ENCODE measurements at regions not wholly inside any gene's neighbourhood (a gene's known extent, or its start where the extent isn't known, plus 50 kb on each side); places are given as distances from the start of the nearest gene placed in this dataset.
"Not testable (repeated sequence)": the region's sequence is repeated elsewhere in the genome, so short reads cannot be mapped to it uniquely, and the experiment has no call there.

DNA sequence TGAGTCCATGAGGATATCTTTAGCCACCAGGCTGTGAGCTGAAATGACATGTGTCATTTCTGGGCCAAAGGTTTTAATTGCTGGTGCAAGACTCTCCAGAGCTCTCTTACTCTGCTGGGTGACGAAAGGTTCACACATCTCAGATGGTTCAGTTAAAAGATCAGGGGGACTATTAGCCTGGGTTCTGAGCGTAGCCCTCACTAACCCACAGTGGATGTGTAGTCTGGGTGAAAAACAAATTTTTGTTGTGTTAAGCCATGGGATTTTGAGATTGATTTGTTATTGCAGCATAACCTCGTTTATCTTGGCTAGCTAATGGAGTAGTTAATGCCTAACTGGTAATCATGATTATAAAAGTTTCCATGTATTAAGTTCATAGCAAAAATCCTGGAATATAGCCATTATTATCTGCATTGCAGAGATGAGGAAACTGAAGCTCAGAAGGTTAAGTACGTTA lies 251.5 kb downstream of the RMST start:
- no peak for DNase-seq

DNA sequence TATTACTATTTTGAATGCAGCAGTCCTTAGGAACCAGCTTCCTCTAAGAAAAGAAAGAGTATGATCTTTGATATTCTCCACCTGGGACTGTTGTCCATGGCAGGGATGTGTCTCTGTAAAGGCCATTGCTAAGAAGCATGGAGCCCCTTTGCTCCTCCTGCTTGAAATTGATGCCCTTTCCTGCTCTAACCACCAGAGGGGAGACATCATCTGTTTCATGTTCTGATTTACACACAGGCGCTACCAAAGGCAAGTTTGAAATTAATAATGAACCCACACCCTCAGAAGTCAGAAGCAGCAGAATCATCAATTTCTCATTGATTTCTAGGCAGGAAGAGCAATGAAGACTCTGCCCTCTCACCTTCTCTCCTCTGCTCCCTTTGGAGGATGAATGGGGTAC lies 253.8 kb downstream of the RMST start:
- no peak for DNase-seq

DNA sequence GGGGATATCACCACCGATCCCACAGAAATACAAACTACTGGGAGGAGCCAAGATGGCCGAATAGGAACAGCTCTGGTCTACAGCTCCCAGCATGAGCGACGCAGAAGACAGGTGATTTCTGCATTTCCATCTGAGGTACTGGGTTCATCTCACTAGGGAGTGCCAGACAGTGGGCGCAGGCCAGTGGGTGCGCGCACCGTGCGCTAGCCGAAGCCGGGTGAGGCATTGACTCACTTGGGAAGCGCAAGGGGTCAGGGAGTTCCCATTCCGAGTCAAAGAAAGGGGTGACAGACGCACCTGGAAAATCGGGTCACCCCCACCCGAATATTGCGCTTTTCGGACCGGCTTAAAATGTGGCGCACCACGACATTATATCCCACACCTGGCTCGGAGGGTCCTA lies 261.2 kb downstream of the RMST start:
- DNase-seq = not testable (repeated sequence)

DNA sequence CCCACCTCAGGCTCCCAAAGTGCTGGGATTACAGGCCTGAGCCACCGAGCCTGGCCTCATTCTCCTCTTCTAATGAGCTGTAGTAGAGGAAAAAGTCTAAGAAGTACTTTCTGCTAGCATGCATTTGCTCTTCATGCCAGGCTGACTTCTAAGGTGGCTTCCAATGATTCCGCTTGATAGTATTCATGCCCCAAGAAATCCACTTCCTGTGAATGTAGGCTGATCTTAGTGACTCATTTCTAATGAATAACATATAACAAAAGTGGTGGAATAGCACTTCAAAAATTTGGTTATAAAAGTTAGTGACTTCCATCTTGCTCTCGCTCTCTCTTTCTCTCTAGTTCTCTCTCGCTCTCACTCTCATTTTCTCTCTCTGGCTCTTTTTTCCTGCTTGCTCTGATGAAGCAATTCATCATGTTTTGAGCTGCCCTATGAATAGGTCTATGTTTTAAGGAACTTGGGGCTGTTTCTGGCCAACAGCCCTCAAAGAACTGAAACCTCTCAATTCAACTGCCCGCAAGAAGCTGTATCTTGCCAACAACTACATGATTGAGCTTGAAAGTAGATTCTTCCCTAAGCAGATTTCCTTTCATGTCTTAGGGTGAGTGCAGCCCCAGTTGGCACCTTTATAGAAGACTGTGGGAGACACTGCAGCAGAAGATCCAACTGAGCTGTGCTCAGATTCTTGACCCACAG lies 282.9 kb downstream of the RMST start:
- no peak for DNase-seq

DNA sequence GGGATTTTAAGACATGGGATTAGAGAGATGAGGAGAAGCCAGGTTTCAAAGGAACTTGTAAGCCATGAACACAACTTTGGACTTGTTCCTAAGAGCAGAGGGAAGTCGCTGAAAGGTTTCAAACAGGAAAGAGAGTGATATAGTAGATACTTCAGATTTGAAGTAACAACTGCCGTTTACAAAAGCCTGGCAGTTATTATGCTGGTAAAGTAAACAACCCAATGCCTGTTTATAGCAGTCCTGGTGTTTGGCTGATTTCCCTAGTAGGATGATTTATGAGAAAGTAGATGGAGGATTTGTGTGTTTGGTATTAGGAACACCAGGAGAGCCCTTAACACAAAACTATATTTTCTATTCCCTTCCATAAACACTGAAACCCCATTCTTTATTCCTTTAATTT lies 285.7 kb downstream of the RMST start:
- DNase-seq = no peak

DNA sequence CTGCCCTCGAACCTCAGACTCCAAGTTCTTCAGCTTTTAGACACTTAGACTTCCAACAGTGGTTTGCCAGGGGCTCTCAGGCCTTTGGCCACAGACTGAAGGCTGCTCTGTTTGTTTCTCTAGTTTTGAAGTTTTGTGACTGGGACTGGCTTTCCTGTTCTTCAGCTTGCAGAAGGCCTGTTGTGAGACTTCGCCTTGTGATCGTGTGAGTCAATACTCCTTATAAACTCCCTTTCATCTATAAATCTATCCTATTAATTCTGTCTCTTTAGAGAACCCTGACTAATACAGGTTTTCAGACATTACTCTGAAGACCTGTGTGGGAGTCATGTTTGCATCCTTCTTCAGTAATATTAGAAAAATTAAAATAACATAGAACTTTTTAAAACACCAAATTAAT lies 289.1 kb downstream of the RMST start:
- DNase-seq = no peak

DNA sequence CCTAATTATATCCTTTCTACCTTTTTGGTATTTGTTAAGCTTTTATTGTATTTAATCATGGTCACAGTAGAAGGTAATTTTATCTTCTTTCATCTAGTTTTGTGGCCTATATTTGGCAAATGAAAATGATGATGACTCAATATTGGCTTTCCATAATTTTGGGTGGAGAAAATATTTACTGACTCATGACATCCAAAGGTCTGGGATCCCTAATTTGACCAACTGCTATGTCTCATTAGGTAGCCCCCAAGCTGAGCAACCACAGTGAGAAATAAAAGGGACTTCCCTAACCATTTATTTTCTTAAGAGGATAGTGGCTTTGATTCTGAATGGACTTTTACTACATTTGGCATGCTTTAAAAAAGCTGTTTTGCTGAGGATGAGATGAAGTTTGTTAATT lies 289.5 kb downstream of the RMST start:
- no peak for DNase-seq

DNA sequence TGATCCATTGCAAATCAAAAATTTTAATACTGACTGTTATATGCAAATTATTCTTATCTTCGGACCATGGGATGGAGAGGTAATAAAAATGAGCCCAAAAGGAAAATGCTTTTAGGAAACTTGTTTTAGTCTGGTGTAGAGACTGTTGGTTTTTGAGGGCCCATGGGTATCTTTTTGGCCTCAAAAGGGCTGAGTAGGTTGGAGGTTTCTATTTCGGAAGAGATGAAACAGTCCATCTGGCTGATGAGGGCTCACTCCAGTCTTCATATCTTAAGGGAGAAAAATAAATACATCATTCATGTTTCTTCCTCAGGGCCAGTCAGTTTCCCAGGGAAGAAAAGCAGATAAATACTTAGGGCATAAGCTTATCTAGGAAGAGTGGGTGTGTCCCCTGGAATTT lies 290.7 kb downstream of the RMST start:
- no peak for DNase-seq

DNA sequence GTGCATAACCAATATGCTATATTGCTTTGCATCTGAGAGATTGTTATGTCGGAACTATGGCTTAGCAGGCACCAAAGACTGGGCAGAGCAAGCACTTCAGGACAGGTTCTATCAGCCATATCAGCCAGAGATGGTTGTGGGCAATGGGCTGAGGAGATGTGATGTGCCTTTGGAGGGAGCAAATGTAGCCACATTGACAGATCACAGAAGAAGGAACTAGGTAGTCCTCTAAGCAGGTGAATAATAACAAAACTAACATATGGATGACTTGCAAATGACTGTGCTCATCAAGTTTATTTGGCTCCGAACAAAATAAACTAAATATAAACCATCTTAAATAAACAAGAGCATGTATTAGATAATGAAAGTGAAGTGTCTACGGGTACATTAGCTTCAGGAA lies 291.7 kb downstream of the RMST start:
- DNase-seq = no peak

DNA sequence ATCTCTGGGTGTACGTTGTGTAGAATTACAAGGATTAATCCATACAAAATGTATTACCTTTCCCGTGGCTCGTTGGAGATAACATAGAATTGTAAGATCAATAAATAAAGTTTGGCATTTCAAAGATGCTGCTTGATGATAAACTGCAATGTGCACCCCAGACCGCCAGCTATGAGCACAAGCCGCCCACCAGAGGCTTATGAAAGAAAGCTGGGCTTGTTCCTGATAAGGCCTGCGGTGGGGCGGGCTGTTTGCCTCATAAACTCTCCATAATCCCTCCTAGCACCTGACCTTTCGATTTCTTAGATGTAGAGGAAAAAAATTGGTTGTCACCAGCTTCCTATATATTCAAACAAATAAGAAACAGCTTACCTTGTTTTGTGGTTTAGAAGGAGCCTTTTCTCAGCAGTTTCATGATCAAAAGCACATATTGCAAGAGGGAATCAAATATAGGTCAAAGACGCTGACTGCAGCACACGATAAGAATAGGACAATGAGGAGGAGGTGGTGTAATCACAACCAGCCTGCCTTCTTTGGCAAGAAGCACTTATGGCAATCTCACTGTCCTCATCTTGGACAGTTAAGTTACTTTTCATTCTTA lies 293.6 kb downstream of the RMST start:
- DNase-seq = no peak

DNA sequence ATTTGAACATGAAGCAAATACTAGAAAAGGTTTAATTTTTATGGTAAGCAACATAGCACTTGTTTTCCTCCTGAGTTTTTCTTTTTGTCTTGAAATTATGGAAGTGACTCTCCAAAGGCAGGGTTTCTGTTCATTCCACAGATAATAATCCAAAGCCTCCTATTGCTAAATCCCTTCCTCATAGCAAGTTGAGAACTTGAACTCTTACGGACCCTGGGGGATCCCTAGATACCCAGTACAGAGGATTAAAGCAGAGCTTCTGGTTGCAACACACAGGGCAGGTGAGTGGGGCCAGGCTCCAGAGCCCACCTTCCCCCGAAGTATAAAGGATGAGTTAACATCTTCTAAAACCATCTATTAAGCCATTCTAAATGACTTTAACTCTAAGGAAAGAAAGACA lies 294.1 kb downstream of the RMST start:
- no peak for DNase-seq

DNA sequence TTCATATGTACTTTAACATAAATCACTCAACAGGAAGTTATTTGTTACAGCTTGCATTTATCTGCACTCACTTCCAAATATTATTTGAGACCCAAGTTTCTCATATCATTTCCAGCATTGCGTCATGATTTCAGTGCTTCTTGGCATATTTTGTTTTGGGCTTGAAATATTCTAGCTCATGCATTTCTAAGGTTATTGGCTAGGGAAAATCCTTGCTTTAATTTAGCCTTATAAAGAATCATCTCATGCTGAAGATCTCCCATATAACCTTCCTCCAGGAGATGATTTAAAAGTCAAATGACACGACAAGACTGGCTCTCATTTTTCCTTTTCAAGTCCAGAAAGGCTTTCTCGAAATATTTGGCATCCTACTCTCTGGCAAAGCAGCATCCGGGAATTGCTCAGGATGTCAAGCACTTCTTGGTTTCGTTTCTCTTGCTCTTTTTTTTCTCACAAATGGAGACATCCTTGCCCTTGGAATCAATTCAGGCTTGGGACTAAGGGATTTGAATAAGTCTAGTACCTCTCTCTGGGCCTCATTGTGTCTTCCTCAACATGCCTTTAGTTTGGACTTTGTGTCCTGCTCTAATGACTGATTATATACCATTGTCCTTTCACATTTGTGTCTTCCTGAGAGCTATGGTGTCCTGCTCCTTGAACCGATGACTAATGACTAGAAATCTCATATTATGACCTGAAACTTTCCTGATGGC lies 295.0 kb downstream of the RMST start:
- DNase-seq = no peak

DNA sequence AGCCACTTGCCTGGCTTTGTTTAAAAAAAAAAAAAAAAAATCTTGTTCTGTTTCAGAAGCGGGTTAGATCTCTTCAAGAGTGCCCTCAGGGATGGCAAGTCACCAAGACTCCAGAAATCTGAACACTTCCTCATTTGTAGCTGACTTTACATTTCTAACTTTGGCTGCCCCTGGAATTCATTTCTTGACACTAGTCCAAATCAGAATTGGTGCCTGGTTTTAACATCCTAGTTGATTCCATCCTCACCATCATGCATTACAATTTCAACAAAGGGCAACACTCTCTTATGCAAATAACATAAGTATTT lies 295.5 kb downstream of the RMST start:
- no peak for DNase-seq

DNA sequence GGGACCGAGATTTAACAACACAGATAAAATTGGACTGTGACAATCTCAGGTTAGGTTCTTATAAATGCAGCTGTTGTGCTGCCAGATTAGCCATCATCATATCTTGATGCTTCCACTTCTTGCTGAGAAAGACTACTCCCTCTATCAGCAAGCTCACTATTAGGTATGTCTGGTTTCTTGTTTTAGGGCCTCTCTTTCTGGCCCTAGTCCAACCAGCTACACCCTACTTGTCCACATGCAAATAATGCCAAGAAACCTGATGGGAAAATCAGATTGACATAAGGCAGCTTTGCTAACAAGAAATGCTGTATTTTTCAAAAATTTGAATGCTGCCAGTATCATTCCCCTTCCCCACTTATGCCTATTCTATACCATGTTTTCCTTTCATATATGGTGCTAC lies 296.0 kb downstream of the RMST start:
- DNase-seq = no peak

DNA sequence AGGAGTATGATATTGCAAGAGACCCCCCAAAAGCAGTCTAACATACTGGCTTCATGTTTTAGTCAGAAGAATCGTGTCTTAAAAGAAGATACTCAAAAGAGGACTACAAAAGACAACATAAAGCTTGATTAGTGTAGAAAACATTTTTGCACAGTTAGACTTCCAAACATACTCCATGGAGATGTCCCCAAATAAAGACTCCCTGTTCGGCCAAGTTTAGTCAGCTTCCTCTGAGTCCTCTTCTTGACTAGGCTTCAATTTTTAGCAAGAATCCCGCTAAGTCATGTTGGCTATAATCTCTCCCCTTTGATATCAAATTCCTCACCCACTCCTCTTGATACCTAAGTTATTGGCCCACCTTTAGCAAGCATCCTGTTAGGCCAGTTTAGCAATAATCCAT lies 298.0 kb downstream of the RMST start:
- DNase-seq = no peak

DNA sequence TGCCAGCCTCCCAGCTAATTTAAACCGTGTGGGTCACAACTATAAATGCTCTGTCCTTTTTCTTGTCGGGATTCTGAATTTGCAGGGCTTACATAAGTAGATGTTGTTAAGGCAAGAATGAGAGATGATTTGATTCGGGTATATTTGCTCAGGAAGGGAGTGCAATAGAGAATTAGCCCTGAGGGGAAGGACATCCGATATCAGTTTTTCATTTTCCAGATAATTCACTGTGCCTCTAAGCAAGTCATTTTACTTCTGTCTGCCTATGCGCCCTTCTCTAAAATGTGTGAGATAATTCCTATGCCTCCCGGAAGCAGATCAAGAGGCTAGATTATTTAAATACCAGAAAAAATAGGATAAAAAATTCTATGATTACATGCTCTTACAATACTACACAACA lies 300.5 kb downstream of the RMST start:
- DNase-seq = no peak

DNA sequence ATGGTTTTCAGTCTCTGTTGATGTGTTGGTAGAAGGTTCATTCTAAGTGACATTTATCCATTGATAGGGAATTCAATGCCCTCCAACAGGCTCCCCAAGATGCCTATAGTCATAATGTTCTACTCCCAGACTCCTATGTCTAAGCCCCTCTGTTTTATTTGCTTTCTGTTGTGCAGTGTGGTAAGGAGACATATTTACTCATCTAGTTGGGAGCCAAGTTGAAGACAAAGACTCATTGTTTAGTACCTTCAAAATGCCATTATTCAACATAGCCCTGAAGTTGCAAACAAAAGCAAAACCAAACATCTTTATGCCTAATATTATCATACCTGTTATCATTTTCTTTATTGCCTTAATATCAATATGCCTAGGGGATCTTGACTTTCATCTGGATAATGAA lies 302.1 kb downstream of the RMST start:
- DNase-seq = no peak

DNA sequence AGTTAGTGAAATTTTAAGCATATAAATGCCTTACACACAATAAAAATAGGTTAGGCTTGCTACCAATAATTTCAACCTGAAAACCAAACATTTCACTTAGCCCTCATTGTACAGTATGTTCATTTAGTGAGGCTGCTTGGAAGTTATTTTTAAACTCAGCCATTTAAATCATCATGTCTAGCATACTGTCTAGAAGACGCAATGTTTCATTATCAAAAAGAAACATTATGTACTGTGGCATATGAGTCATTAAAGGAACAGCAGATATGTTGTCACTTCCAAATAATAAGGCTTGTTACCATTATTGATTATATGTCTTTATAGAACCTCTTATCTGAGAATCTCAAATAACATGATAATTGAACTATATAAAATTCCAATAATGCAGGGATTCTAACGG lies 304.7 kb downstream of the RMST start:
- DNase-seq = no peak

DNA sequence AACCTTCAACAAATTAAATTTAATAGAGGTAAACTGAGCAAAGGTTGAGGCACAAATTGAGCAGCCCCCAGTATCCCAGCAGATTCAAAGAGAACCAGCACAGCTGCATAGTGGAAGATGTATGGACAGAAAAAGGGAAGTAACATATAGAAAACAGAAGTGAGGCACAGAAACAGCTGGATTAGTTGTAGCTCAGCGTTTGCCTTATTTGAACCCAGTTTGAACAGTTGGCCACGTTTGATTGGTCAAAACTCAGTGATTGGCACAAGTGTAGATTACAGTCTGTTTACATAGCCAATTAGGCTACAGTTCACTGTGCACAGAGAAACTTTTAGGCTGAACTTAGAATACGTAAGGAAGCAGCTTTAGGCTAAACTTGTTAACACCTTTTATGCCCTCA lies 315.5 kb downstream of the RMST start:
- DNase-seq = no peak

DNA sequence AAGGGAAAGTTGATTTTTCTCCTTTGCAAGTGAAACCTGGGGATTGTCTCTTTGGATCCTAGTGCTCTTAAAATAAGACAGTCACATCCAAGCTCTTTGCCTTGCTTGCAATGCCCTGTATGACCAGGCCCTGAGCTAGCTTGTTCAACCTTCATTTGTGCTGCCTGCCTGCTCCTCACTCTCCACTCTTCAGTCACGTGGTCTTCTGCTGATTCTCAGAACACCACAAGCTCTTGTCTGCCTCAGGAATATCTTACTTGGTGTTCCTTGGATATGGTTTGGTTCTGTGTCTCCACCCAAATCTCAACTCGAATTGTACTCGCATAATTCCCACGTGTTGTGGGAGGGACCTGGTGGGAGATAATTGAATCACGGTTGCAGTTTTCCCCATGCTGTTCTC lies 318.7 kb downstream of the RMST start:
- no peak for DNase-seq

DNA sequence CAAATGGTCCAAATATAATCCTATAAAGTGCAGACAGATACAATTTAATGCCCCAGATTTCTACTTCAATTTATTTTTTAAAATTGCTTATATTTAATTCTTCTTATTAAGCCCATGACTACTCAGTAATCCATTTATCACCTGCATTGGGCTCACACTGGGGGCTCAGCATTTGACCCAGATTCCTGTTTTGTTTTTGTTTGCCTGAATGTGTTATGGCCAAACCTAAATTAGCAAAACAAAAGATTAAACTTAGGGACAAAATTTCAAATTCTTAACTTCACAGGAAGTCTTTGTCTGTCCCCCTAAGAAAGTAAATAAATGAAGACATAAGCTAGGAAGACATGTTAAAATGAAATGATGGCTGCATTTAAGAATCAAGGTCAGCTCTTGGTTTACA lies 322.3 kb downstream of the RMST start:
- no peak for DNase-seq

DNA sequence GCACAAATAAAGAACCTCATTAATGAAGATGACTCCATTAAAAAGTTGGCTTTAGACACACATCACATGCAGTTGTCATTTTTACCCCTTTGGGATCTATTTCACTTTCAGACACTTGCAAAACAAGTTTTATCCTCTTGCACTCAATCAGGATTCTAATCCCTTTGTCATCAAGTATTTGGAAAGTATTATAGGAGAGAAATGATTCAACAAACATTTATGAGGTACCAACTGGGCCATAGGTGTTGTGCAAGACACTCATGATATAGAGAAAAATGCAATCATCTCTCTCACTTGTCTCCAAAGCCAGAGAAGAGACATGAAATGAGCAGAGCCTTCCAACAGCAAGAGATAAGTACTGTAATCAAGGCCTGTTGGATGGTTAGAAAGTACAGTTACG lies 327.7 kb downstream of the RMST start:
- DNase-seq = no peak

DNA sequence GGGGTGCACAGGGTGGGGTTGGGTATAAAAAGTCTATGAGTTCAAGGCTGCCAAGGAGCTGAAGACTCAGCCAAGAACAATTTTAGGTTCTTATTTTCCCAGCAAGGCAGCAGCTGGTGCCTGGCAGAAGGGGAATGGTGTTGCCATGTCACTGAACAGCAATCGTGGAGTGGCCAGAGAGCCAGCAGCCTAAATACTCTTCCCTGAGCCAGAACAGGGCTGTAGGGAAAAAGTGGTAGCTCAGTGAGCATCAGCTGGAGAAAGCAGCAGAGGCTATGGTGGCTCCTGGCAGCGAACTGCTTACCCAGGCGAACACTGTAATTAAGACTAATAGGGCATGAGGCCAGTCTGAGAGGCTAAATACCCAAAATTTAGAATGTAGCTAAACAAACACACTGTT lies 334.9 kb downstream of the RMST start:
- no peak for DNase-seq

DNA sequence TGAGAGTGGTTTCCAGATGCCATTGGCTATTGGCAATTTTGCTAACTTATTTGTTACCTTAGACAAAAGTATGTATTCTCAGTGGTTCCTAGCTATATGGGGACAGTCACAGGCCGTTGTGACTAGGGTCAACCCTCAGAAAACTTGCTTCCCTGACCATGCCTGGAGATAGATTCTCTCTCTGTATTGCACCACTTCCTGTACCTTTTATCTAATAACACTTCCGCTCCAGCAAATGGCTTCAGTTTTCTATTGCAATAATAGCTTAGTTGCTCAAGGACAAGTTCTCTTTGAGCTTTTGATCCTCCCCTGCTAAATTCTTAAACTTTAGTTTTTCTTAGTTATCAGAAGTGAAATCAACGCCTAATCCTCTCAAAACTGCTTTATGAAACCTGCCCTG lies 338.0 kb downstream of the RMST start:
- no peak for DNase-seq

Data from NCI-H1694 (cell line).